ENCODE measurements at regions not wholly inside any gene's neighbourhood (a gene's known extent, or its start where the extent isn't known, plus 50 kb on each side); places are given as distances from the start of the nearest gene placed in this dataset.
A peak's percentile ranks its signal among the peaks of the same experiment; 100 is the strongest.
"Not testable (repeated sequence)": the region's sequence is repeated elsewhere in the genome, so short reads cannot be mapped to it uniquely, and the experiment has no call there.

DNA sequence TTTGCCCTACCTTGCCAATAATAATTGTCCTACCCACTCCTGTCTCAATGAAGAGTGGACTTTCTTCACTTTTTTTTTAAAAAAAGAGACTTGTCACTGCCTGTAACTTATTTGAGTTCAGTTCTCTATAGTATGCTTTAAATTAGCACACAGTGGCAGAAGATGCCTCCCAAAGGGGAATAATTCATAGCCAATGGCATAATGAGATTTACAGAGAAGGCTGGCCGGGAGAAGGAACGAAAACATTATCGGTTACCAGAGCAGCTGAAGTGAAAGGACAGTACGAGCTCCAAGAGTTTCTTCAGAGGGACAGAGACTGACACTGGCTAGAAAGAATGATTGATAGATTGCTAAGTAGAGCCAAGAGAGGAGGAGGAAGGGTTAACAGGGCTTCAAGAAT, 356.3 kb downstream of the EMP1 start:
- no peak for DNase-seq

- DNase-seq, result no peak
Observed at GRCh38 chr12:13547283-13547682, 350.8 kb downstream of the EMP1 start.

- no peak for DNase-seq
Observed at GRCh38 chr12:13546231-13546630, 349.7 kb downstream of the EMP1 start.

DNA sequence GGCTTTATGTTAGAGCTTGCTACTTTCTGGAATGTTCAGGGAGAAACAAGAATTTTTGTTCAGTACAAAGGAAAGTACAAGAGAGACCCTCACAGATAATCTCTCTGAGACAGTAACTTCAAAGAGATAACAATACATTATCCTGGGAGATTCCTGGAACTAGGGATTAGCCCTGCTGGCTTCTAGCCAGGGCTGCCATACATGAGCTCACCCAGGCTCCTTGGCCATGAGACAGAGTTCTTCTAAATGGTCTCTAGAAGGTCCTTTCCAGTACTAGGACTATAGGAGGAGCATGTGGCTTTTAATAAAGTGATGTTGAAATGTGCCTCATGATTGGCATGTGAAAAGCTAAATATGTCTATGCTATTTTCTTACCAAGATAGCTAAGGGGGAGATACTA, 342.5 kb downstream of the EMP1 start:
- DNase-seq, result no peak

DNA sequence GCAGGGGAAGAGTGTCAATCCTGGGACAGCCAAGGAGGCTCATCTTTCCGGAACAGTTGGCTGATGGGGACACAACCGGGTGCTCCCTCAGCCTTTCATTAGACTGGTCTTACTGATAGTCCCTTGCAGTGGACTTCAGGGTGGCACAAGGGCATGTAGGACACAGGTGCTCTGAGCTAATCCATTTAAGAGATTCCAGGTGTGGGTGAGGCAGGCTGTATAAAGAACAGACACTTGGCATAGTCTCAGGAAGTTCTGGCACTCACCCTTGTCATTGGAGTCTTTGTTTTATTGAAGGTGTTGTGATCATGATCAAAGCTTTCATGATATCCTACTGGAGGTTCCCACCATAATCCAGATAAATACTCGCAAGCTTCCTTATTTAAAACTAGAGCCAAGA, 341.6 kb downstream of the EMP1 start:
- DNase-seq, result no peak

- peak; percentile 50 for DNase-seq
Observed at GRCh38 chr12:13537623-13538022, 341.1 kb downstream of the EMP1 start.

- DNase-seq, result peak; percentile 20
Observed at GRCh38 chr12:13536219-13536910, 339.8 kb downstream of the EMP1 start.

- DNase-seq, result peak; percentile 66
Observed at GRCh38 chr12:13534645-13535398, 338.3 kb downstream of the EMP1 start.

DNA sequence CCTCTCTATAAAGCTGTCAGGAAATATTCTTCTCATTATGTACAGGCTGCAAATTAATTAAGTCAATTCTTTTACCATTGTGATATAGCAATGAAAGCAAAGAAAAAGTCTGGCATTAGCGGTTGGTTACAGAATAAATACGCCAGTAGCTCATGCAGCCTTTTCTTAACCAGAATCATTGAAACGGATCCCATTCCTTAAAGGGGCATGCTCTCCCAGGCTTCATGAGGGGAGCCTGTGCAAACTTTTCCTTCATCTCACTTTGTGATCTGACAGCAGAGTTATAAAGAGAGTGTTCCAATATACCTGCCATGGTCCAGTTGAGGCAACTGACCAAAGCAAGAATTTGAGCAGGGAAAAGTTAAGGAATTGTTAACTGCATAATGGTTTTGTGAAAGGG, 337.7 kb downstream of the EMP1 start:
- DNase-seq, result no peak

DNA sequence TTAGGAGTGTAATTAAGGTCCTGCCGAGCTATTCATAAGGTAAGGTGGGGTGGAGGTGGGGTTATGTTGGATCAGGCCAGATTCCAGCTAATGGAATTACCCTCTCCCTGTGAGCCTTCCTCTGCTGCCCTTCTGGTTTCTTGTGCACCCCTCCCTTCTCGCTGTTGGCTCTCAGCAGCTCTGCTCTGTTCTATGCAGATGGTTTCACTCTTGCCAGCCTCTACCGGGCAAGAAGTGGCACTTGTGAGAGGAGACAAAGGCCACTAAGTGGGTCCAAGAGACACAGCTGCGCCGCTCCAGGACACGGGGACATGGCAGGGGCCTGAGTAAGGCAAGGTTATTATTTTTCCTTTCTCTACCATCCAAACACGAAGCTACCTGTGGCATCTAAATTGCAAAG, 334.4 kb downstream of the EMP1 start:
- no peak for DNase-seq

DNA sequence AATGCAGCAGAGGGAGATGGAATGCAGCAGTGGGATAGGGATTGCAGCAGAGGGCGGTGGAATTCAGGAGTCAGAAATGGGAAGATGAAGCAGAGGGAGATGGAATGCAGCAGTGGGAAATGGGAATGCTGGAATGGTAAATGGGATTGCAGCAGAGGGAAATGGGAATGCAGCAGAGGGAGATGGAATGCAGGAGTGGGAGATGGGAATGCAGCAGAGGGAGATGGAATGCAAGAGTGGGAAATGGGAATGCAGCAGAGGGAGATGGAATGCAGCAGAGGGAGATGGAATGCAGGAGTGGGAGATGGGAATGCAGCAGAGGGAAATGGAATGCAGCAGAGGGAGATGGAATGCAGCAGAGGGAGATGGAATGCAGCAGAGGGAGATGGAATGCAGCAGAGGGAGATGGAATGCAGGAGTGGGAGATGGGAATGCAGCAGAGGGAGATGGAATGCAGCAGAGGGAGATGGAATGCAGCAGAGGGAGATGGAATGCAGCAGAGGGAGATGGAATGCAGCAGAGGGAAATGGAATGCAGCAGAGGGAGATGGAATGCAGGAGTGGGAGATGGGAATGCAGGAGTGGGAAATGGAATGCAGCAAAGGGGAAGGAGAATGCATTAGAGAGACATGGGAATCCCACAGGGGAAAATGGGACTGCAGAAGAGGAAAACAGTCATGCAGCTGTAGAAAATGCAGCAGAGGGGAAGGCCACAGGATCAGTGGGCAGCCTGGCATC, 329.8 kb downstream of the EMP1 start:
- DNase-seq, result not testable (repeated sequence)

DNA sequence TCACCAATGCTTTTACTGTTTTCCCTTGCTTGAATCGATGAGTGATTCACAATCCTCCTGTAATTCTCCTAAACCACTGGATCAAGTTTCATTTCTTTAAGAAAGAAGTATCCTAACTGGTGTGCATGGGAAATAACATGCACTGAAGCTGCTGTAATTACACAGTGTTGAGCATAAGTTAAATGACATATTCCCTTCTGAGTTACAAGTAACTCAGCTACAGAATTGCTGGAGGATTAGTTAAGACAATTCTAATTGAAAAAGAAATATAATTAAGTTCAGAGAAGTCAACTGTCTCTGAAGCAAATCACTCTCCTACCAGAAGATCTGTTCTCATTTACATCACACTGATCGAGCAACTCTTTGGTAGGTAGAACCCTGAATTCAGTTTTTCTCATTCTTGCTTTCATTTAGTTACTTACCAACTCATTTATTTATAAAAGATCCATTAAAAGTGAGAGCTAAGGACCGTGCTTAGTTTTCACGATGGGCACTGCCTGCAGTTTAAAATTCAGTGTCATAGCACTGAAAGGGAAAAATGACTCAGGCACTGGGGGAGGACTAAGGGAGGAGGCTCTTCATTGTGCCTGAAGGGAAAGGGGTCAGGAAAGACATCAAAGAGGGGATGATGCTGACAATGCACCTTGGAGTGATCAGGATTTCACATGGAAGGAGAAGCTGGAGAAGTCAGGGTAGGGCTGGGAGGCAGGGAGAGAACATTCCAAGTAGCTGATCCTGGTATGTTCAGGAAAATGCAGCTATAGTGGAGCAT, 327.2 kb downstream of the EMP1 start:
- no peak for DNase-seq

- not testable (repeated sequence) for DNase-seq
Observed at GRCh38 chr12:13518034-13518433, 321.5 kb downstream of the EMP1 start.

DNA sequence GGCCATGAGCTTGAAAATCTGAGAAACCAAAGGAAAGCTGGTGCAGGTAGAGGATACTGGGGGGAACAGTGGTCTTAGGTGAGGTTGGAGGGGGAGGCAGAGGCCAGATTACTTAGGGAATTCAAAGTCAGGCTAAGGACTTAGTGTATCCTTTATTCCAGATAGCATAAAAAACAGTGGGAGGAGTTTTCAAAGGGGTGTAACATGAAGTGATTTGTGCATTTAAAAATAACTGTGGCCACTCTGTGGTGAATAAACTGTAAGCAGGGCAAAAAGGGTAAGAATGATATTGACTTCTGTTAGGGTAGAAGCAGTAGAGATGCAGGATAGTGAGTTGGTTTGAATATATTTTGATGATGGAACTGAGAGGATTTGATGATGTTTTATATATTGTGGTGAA, 313.2 kb downstream of the EMP1 start:
- DNase-seq, result no peak

DNA sequence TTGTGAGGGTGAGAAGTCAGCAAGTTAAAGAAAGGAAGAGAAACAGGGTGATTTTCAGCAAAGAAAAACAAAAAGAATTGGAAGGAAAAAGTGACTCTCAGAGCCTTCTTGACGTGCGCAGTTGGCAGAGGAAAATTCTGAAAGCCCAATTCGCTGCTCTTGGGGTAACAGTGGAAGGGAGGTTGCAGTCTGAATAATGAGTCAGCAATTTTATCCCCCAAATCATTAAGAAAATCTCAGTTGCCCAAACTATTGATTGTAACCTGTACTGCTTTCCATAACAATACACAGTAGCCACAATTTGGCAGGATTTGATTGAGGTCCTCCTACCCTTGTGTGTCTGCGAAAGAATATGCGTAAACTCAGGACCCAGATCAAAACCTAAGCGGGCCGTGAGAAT, 309.1 kb downstream of the EMP1 start:
- DNase-seq, result no peak

GRCh38 chr12:13505224-13505623, 308.7 kb downstream of the EMP1 start:
- DNase-seq, result no peak

- no peak for DNase-seq
Observed at GRCh38 chr12:13504736-13505135, 308.2 kb downstream of the EMP1 start.

DNA sequence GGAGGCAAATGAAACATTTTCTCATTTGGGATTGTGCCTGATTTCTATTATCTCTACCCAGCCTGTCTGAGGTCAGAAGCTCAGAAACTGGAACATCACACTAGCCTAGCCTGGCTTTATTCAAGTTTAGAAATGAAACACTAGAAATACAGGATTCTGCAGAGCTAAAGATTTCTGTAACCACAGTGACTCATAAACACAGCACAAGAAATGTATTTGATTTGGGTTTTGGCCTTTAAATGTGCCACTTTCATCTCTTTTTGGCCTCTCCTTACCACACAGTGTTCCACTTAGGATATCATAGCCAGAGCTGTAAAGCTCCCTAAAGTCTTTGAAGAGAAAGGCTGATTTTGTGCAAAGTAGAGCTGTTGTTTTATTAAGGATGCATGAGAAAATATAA, 307.5 kb downstream of the EMP1 start:
- DNase-seq, result peak; percentile 14

GRCh38 chr12:13503094-13503835, 306.7 kb downstream of the EMP1 start:
- no peak for DNase-seq

- no peak for DNase-seq
Observed at GRCh38 chr12:13499008-13499407, 302.5 kb downstream of the EMP1 start.

- DNase-seq, result no peak
Observed at GRCh38 chr12:13496111-13496510, 299.6 kb downstream of the EMP1 start.

DNA sequence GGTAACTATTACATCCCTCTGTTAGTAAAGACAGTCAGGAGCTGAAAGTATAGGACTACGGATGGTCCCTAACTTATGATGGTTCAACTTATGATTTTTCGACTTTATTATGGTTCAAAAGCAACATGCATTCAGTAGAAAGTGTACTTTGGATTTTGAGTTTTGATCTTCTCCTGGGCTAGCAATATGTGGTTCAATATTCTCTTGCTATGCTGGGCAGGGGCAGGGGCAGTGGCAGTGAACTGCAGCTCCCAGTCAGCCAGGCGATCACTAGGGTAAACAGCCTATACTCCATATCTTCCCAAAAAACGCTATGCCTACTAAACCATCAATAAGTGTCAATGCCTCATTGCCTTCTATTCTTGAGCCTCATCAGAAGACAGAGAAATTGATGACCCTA, 292.7 kb downstream of the EMP1 start:
- no peak for DNase-seq

Data from activated CD4-positive, alpha-beta T cell treated with anti-CD3 and anti-CD28 coated beads, Interleukin-2, Interleukin-6, amounts not matched to agents 100 ng/mL and 50 ng/mL, durations not matched to agents 16 hours and 8 hours (primary cell).